NT2/D1 (cell line): ENCODE measurements at regions not wholly inside any gene's neighbourhood (a gene's known extent, or its start where the extent isn't known, plus 50 kb on each side); places are given as distances from the start of the nearest gene placed in this dataset.

ENCODE experiments used
- YY1 ChIP-seq: IDR thresholded peaks from 2 replicates; pipeline ENCODE4 v1.6.1; 2011; ENCODE audit not compliant: insufficient read length, insufficient read depth
- ZNF274 ChIP-seq: IDR thresholded peaks from 2 replicates; pipeline ENCODE4 v1.6.1; 2011; ENCODE audit warnings: mild to moderate bottlenecking, low read depth, low read length

DNA sequence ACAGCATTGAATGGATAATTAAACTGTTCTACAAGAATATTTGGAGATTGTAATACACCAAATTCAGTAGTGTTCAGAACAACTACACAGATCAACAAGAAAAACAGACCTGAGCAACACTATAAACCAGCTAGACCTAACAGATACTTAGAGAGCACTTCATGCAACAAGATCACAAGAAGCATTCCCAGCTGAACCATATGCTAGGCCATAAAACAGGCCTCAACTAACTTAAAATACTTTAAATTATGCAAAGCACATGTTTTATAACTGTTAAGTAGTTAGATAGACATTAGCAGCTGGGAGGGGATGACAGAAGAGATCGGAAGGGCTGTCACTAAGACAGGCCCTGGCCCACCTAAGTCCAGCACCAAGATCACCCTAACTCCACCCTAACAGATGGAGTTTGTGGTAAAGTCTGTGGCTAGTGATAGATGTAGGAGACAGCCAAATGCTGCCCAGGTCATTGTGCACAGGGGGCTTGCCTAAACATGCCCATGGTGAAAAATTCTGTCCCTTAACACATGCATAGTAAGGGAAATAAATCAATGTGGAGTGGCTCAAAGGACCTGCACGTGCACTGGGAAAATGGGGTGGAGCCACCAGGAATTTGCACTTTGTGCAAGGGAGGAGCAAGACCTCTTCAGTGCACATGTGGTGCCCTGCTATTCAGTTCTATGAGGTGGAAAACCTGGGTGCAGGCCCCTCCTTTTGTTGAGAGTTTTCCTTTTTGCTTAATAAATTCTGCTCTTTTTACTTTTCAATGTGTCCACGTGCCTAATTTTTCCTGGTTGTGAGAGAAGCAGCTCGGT, 567.8 kb upstream of the NRG3 start:
- no peak for TF ChIP-seq YY1
- no peak for TF ChIP-seq ZNF274
